ENCODE measurements at regions not wholly inside any gene's neighbourhood (a gene's known extent, or its start where the extent isn't known, plus 50 kb on each side); places are given as distances from the start of the nearest gene placed in this dataset.
"Not testable (repeated sequence)": the region's sequence is repeated elsewhere in the genome, so short reads cannot be mapped to it uniquely, and the experiment has no call there.

DNA sequence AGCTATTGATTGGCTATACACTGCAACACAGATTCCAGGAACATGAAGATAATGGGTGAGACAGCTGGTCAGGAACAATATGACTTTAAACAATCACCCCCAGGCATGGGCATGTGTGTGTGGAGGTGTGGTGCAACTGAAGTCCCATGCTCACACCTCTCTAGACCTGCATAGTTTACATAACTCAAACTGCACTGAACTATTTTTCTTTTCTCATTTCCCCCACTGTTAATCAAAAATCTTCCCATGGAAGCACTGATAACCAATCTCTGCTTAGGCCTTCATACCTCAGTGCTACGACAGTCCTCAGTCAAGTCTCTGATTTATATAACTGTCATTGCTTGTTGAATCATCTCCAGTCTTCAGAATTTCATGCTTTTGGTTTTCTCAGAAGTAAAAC is 600.2 kb downstream of the NTRK3 start:
- whole genome bisulfite sequencing: 59% methylated on average over 1 of the region's 1 CpG
- TF ChIP-seq, protein P1, sequence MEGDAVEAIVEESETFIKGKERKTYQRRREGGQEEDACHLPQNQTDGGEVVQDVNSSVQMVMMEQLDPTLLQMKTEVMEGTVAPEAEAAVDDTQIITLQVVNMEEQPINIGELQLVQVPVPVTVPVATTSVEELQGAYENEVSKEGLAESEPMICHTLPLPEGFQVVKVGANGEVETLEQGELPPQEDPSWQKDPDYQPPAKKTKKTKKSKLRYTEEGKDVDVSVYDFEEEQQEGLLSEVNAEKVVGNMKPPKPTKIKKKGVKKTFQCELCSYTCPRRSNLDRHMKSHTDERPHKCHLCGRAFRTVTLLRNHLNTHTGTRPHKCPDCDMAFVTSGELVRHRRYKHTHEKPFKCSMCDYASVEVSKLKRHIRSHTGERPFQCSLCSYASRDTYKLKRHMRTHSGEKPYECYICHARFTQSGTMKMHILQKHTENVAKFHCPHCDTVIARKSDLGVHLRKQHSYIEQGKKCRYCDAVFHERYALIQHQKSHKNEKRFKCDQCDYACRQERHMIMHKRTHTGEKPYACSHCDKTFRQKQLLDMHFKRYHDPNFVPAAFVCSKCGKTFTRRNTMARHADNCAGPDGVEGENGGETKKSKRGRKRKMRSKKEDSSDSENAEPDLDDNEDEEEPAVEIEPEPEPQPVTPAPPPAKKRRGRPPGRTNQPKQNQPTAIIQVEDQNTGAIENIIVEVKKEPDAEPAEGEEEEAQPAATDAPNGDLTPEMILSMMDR (IDR thresholded peaks at IDR 0.05): no peak
- TF ChIP-seq POLR2AphosphoS5 (IDR thresholded peaks at IDR 0.05) (no peak), POLR2A (IDR thresholded peaks at IDR 0.05) (no peak)
- intact Hi-C loops (cut with DNase I): no loop called here

GRCh38 chr15:87653646-87654045 is 602.9 kb downstream of the NTRK3 start:
- no peak for DNase-seq (ENCODE audit: low spot score)
- WGBS: 94% methylated on average over 1 of the region's 1 CpG
- no peaks in the 10 kb centered on the region for H3K9me3 ChIP-seq
- H3K27ac ChIP-seq: no peak overlapping the region
- no peaks in the 10 kb centered on the region for H3K4me1 ChIP-seq (replicated peaks)
- H3K27me3 ChIP-seq (replicated peaks; ENCODE audit: insufficient read depth): no peaks in the 10 kb centered on the region
- H3K36me3 ChIP-seq: no peaks in the 10 kb centered on the region
- TF ChIP-seq POLR2AphosphoS5 (IDR thresholded peaks at IDR 0.05) (no peak), POLR2A (IDR thresholded peaks at IDR 0.05) (no peak)
- TF ChIP-seq, protein P1 (IDR thresholded peaks at IDR 0.05): no peak
- no peak overlapping the region for H3K4me3 ChIP-seq
- intact Hi-C loops (cut with DNase I): no loop called here

More for the DNA sequence above, 600.2 kb downstream of the NTRK3 start:
- no peak for DNase-seq (ENCODE audit: low spot score)
- Histone ChIP-seq H3K4me1 (replicated peaks) (no peaks in the 10 kb centered on the region), H3K27ac (no peak overlapping the region), H3K27me3 (replicated peaks; ENCODE audit: insufficient read depth) (no peaks in the 10 kb centered on the region), H3K4me3 (no peak overlapping the region), H3K36me3 (no peaks in the 10 kb centered on the region), H3K9me3 (no peaks in the 10 kb centered on the region)

DNA sequence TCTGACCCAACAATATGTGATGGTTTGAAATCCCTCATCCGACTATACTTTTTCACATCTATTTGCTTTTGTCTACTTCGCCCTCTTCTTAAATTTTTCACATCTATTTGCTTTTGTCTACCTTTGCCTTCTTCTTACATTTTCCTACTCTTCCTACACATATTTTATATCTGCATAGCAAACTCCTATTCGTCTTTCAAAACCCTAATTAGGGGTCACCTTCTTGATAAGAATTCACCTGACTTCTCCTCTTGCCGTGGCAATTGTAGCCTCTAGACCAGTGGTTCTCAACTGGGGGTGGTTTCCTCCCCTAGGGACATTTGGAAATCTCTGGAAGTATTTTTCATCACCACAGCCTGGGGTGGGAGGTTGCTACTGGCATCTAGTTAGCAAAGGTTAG is 607.4 kb downstream of the NTRK3 start:
- intact Hi-C loops (cut with DNase I): no loop called here
- Histone ChIP-seq H3K27ac (no peak overlapping the region), H3K9me3 (no peaks in the 10 kb centered on the region), H3K36me3 (no peaks in the 10 kb centered on the region), H3K4me1 (replicated peaks) (no peaks in the 10 kb centered on the region), H3K27me3 (replicated peaks; ENCODE audit: insufficient read depth) (no peaks in the 10 kb centered on the region), H3K4me3 (no peak overlapping the region)
- WGBS: 92% methylated on average over 4 of the region's 4 CpGs
- TF ChIP-seq POLR2A (IDR thresholded peaks at IDR 0.05): no peak
- TF ChIP-seq, protein P1 (IDR thresholded peaks at IDR 0.05): no peak
- no peak for TF ChIP-seq POLR2AphosphoS5 (IDR thresholded peaks at IDR 0.05)
- DNase-seq (ENCODE audit: low spot score): no peak

GRCh38 chr15:87648278-87648677 is 608.3 kb downstream of the NTRK3 start:
- TF ChIP-seq POLR2A (IDR thresholded peaks at IDR 0.05) (no peak), POLR2AphosphoS5 (IDR thresholded peaks at IDR 0.05) (no peak)
- TF ChIP-seq, protein P1 (IDR thresholded peaks at IDR 0.05): no peak
- H3K27me3 ChIP-seq (replicated peaks; ENCODE audit: insufficient read depth): no peaks in the 10 kb centered on the region
- H3K4me1 ChIP-seq (replicated peaks): no peaks in the 10 kb centered on the region
- H3K4me3 ChIP-seq: no peak overlapping the region
- H3K36me3 ChIP-seq: no peaks in the 10 kb centered on the region
- H3K27ac ChIP-seq: no peak overlapping the region
- H3K9me3 ChIP-seq: no peaks in the 10 kb centered on the region
- 35% methylated on average over 5 of the region's 5 CpGs for WGBS
- intact Hi-C loops (cut with DNase I): no loop called here
- DNase-seq (ENCODE audit: low spot score): no peak

- no peaks in the 10 kb centered on the region for H3K36me3 ChIP-seq
- no peaks in the 10 kb centered on the region for H3K27me3 ChIP-seq (replicated peaks; ENCODE audit: insufficient read depth)
- H3K4me3 ChIP-seq: no peak overlapping the region
- no peaks in the 10 kb centered on the region for H3K4me1 ChIP-seq (replicated peaks)
- intact Hi-C loops (cut with DNase I): no loop called here
- 80% methylated on average over 5 of the region's 5 CpGs for WGBS
- no peak for DNase-seq (ENCODE audit: low spot score)
- H3K9me3 ChIP-seq: no peaks in the 10 kb centered on the region
- TF ChIP-seq, protein P1 (IDR thresholded peaks at IDR 0.05): no peak
- TF ChIP-seq POLR2AphosphoS5 (IDR thresholded peaks at IDR 0.05) (no peak), POLR2A (IDR thresholded peaks at IDR 0.05) (no peak)
- H3K27ac ChIP-seq: no peak overlapping the region
Observed at GRCh38 chr15:87645723-87646122, 610.8 kb downstream of the NTRK3 start.

DNA sequence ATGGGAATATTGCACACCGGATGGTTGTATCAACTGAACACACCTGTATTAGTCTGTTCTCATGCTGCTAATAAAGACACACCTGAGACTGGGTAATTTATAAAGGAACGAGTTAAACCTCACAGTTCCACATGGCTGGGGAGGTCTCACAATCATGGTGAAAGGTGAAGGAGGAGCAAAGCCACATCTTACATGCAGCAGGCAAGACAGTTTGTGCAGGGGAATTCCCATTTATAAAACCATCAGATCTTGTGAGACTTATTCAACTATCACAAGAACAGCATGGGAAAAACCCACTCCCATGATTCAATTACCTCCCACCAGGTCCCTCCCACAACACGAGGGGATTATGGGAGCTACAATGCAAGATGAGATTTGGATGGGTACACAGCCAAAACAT is 613.5 kb downstream of the NTRK3 start:
- H3K36me3 ChIP-seq; H3K27ac ChIP-seq; DNase-seq (ENCODE audit: low spot score); H3K27me3 ChIP-seq (replicated peaks; ENCODE audit: insufficient read depth); H3K4me1 ChIP-seq (replicated peaks); H3K9me3 ChIP-seq; H3K4me3 ChIP-seq; intact Hi-C loops (cut with DNase I): not testable (repeated sequence)
- WGBS: 64% methylated on average over 3 of the region's 3 CpGs

All from prostate gland (tissue), 2 donors.